GM10248 (cell line): ENCODE measurements at regions not wholly inside any gene's neighbourhood (a gene's known extent, or its start where the extent isn't known, plus 50 kb on each side); places are given as distances from the start of the nearest gene placed in this dataset.

Experiments
- CTCF ChIA-PET: fragments of 300-600 bp; sonication (Branson Sonifier 250); formaldehyde crosslinking; extraction: SDS; loops from one replicate; lab custom pipeline; 2021; ENCODE audit warnings: antibody characterized with exemption; lab: Yijun Ruan, JAX
- POLR2A ChIA-PET: fragments of 350-650 bp; sonication (Branson Sonifier 250); formaldehyde crosslinking; extraction: SDS; loops from one replicate; lab custom pipeline; 2020; ENCODE audit warnings: antibody characterized with exemption; lab: Yijun Ruan, JAX
- DNase-seq: peaks from one replicate; pipeline ENCODE4 v3.0.0; 2012; ENCODE audit errors: extremely low spot score
- CTCF ChIP-seq: IDR thresholded peaks from 2 replicates; pipeline ENCODE4 v1.5.1; 2012; ENCODE audit warnings: mild to moderate bottlenecking, low read depth; ENCODE audit errors: extremely low read depth, missing control alignments, control extremely low read depth

- TF ChIP-seq CTCF, result no peak
- no peak for DNase-seq
- CTCF ChIA-PET, result interaction anchor here (1.5 kb wide), 1 partner anchor 12 kb away, joined by 6 read pairs; no protein-coding TSS in a partner anchor
- POLR2A ChIA-PET, result no interaction called here
These were observed 119.9 kb upstream of the RHOBTB1 start for GRCh38 chr10:61063901-61064300.

- ChIA-PET CTCF (interaction anchor here (1.5 kb wide), 1 partner anchor 11 kb away, joined by 6 read pairs; no protein-coding TSS in a partner anchor), POLR2A (no interaction called here)
- no peak for DNase-seq
These were observed 119.0 kb upstream of the RHOBTB1 start for GRCh38 chr10:61063034-61063433.

GRCh38 chr10:61061923-61062504 lies 118.0 kb upstream of the RHOBTB1 start:
- DNase-seq, result no peak
- ChIA-PET POLR2A (no interaction called here), CTCF (no interaction called here)
- no peak for TF ChIP-seq CTCF

More at GRCh38 chr10:61063034-61063433, 119.0 kb upstream of the RHOBTB1 start:
- TF ChIP-seq CTCF, result no peak

GRCh38 chr10:61059636-61060035 lies 115.7 kb upstream of the RHOBTB1 start:
- ChIA-PET POLR2A (no interaction called here), CTCF (no interaction called here)
- DNase-seq, result no peak
- TF ChIP-seq CTCF, result no peak

GRCh38 chr10:61052469-61053205 lies 108.7 kb upstream of the RHOBTB1 start:
- no peak for TF ChIP-seq CTCF
- ChIA-PET POLR2A (no interaction called here), CTCF (interaction anchor here (1.0 to 1.4 kb wide), 3 partner anchors 11 to 88 kb away, joined by 3 to 6 read pairs (median 3); no protein-coding TSS in a partner anchor)
- no peak for DNase-seq

- TF ChIP-seq CTCF, result no peak
- no peak for DNase-seq
- ChIA-PET POLR2A (no interaction called here), CTCF (no interaction called here)
These were observed 107.4 kb upstream of the RHOBTB1 start for GRCh38 chr10:61051344-61051743.
